ENCODE measurements at regions not wholly inside any gene's neighbourhood (a gene's known extent, or its start where the extent isn't known, plus 50 kb on each side); places are given as distances from the start of the nearest gene placed in this dataset.
"Not testable (repeated sequence)": the region's sequence is repeated elsewhere in the genome, so short reads cannot be mapped to it uniquely, and the experiment has no call there.

DNA sequence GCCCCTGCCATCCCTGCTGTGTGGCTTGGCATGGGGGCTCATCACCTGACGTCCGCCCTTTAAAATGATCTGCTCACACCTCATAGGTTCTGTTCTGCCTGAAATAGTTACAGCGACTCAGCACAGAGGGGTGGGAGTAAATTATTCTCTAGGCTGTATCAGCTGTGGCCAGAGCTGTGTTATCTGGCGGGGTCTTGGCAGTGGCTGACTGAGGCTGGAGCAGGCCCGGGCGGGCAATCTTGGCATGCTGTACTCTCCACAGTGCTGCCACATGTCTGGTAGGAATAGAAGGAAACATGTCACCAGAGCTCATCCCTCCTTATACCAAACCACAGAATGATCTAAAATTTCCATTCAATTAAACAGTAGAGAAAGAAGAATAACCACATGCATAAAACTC is 499.9 kb upstream of the LMCD1 start:
- no peak for DNase-seq (ENCODE audit: low read depth in 2 of 2)

DNA sequence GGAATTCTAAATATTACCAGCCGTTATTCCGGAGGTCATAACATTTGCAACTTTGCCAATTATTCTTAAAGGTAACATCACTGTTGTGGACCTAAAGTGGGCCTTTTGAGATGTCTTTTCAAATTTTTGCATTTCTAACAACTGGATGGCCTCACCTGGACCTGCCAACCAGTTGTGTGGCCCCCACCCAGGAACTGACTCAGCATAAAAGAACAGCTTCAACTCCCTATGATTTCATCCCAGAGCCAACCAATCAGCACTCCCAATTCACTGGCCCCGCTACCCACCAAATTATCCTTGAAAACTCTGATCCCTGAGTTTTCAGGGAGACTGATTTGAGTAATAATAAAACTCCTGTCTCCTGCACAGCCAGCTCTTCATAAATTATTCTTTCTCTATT is 489.7 kb upstream of the LMCD1 start:
- no peak for DNase-seq (ENCODE audit: low read depth in 2 of 2)

DNA sequence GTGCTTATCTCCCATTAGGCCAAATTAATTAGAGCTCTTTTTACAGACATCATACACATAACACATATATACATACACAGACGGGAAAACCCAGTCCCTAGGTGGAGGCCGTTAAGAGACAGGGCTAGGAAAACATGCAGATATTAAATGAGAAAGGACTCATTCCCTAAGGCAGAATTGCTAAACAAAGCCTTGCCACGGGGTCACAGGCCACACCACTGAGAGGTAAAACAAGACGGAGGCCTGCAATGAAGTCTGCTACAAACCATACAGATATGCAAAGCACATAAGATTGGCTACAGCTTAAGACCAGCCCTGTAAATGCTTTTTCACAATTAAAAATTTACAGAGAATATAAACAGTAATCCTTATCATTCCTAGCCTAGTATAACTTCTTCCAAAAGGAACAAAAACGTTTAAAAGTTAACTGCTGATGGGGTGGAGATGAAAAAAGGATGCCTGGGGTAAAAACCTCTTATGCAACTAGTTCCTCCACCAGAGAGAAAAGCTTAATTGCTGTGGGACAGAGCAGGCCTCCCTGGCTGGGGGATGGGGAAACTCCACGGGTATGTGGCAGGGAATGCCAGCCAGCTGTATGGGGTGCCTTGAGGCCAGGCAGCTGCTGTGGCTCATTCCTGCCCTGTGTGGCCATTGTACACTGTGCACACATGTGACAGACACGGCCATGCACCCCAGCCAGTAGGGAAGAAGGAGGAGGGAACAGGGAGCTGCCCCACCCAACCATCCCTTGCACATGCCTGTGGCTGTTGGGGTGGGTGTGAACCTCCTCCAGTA is 481.4 kb upstream of the LMCD1 start:
- no peak for DNase-seq (ENCODE audit: low read depth in 2 of 2)

DNA sequence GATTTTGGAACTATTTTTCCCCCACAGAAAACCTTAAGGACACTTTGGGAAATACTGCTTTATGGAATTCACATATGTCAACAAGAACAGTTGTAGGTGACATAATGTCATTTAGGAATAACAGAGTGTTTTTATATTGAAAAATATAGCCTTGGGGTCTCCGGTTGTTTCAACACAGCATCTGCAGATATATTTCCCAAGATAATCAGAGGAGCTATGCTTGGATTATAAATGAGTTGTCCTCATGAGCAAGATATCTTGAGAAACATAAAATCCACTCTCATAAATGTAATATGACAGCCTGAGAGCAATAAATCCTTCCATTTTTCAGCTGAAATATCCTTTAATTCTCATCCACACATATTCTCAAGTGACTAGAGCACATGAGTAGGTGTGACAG is 473.7 kb upstream of the LMCD1 start:
- no peak for DNase-seq (ENCODE audit: low read depth in 2 of 2)

DNA sequence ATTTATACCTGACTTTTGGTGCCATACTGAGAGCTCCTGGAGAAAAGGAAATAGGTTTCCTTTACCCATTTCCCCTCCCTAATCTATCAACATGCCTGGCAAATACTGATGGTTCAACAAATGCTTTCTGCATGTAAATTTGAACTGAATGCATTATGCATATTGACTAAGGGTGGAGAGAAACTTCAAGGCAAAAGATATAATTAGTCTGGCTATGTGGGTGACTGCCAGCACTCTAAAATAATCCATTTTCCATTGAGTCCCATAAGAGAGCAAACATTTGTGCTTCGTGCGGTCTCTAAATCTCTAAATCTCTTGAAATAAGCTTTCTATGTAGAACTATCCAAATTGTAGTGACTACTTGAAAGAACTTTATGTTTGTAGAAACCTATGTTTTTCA is 451.3 kb upstream of the LMCD1 start:
- DNase-seq (ENCODE audit: low read depth in 2 of 2), result no peak

DNA sequence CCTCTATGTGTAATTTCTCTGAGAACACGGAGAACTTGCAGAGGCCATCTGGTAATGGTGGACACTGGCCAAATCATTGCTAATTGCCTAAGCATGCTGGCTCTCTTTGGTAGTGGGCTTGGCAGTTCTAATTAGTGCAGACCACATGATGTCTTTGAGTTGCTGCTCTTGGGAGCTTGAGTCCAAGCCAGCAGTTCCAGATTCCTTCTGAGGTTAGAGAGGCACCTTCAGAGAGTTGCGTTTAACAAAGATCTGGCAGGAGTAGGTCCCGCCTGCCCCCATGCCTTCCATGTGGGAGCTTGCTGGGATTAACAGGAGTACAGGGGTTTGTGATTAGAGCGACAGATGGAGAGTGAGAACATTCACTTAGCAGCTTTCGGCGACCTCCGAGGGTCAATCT is 449.0 kb upstream of the LMCD1 start:
- DNase-seq (ENCODE audit: low read depth in 2 of 2), result no peak

DNA sequence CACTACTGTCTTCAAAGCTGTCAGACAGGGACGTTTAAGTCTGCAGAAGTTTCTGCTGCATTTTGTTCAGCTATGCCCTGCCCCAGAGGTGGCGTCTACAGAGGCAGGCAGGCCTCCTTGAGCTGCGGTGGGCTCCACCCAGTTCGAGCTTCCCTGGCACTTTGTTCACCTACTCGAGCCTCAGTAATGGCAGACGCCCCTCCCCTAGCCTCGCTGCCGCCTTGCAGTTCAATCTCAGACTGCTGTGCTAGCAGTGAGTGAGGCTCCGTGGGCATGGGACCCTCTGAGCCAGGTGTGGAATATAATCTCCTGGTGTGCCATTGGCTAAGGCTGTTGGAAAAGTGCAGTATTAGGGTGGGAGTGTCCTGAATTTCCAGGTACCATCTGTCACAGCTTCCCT is 433.5 kb upstream of the LMCD1 start:
- DNase-seq (ENCODE audit: low read depth in 2 of 2), result not testable (repeated sequence)

DNA sequence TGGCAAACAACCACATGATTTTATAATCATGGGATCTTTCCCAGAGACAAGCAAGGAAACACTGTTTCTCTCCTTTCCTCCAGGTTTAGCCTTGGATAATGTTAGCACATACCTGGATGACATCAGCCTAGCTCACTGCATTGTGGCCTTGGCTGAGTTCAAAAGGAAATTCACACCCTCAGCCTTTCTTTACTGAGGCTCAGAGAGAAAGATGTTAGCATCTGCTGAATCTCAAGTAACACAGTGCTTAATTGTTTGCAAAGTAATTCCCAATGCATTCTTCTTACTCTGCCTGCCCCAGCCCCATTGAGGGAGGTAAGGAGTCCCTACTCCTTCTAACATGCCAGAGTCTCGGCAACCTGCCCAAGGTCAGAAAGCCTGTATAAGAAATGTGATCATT is 432.2 kb upstream of the LMCD1 start:
- no peak for DNase-seq (ENCODE audit: low read depth in 2 of 2)

DNA sequence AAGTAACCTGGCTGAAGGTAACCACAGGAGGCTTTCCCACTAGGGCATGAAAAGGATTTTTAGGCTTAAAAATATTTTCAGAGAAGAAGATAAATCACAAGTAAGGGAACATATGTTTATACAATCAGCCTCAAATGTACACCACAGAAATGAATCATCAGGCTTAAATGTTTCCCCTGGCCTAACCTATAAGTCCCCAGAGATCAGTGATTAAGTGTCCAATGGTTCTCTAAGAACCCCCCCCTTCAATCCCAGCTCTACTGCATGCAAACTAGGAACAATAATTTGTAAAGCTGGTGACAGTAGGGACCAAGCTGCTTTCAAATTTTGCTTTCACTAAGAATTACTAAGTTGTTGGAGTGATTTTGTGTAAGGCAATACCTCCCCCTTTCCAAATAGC is 431.6 kb upstream of the LMCD1 start:
- DNase-seq (ENCODE audit: low read depth in 2 of 2), result no peak

DNA sequence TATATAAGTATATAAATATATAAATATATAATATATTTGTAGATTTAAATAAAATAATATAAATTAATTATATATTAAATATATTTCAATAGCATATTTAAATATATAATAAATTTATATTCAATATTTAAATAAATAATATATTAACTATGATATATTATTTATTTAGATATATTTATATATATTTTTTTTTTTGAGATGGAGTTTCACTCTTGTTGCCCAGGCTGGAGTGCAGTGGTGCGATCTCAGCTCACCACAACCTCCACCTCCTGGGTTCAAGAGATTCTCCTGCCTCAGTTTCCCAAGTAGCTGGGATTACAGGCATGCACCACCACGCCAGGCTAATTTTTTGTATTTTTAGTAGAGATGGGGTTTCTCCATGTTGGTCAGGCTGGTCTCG is 426.9 kb upstream of the LMCD1 start:
- not testable (repeated sequence) for DNase-seq (ENCODE audit: low read depth in 2 of 2)

DNA sequence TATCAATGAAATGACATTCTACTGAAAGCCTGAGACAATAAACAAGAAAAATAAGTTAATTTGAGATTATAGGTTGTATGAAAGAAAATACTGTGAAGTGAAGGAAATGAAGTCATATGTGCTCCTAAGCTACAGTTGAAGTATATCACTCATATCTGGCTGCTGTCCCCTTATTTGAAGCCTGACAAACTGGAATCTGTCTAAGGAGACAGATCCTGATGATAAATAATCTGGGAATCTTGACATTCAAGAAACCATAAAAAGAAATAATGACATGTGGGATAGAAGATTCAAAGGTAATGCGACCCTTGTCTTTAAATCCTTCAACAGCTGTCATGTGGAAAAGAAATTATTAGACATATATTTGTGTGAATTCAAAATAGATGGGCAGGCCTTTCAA is 424.5 kb upstream of the LMCD1 start:
- DNase-seq (ENCODE audit: low read depth in 2 of 2), result no peak

DNA sequence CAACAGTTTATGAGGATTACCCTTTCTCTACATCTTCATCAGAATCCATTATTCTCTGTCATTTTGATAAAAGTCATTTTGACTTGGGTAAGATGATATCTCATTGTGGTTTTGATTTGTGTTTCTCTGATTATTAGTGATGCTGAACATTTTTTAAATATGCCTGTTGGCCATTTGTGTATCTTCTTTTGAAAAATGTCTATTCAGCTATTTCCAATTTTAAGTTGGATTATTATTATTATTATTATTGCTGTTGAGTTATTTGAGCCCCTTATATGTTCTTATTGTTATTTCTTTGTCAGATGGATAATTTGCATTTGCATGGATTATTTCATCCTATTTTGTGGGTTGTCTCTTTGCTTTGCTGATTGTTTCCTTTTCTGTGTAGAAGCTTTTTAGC is 421.2 kb upstream of the LMCD1 start:
- DNase-seq (ENCODE audit: low read depth in 2 of 2), result no peak

DNA sequence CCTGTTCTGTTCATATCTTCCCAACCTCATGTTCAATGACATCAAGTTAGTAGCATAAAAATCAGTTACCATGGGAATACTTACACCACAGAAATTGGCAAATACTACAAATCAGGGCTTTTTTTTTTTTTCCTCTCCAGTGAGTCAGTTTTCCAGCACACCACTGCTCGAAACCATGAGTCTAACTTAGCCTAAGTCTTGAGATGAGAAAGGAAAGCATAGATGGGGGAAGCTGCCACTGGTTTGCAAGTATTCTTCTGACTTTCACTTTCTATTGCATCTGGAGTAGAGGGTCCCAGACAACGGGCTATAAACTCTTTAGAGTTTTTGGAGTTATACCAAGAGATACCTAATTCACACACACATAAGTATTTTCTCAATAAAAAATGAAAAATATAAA is 416.1 kb upstream of the LMCD1 start:
- DNase-seq (ENCODE audit: low read depth in 2 of 2), result no peak

DNA sequence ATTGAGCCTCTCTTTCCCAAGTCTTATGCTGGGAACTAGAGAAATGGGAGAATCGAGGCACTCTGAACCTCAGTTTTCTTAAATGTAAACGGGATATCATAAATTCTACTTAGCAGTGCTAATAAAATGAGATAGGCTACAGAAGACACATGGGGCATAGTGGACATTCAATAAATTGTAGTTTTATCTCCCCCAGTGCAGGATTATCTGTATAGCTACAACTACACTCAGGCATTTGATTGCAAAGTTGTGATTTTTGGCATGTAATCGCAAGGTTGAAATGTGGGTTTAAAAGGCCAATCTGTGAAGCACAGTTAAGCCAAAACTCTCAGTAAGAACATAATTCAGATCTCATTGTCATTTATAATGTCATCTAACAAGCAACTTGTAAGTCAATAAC is 413.7 kb upstream of the LMCD1 start:
- DNase-seq (ENCODE audit: low read depth in 2 of 2), result no peak

DNA sequence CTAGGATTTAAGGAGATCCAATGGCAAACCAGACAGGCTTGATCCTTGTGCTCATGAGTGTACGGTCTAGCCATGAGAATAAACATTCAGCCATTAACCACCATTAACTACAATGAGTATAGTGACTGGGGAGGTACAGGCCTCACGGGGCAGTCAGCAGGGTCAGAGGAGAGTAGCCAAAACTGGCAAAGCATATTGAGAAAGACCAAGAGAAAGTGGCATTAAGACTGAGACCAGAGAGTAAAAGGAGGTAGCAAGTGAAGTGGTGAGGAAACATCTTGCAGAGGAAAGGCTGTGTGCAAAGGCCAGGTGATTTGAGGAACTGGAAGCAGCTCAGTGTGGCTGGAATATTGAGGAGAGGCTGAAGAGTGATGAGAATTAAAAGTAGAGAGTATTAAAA is 407.2 kb upstream of the LMCD1 start:
- no peak for DNase-seq (ENCODE audit: low read depth in 2 of 2)

DNA sequence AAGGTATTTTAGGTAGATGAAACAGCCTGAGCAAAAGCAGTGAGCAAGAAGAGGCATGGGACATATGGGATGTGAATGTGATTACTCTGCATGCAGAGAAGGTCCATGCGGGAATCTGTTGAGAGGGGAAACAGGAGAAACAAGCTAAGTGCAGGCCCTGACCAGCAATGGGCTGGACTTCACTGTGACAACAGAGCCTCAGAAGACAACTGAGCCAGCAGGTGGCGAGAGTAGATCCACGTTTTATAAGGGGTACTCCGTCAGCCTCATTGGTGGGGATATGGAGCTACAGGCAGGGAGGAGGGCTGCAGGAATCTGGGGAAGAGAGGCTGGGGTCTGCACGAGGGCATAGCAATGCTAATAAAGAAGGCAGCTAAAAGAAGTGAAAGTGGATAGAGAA is 405.9 kb upstream of the LMCD1 start:
- no peak for DNase-seq (ENCODE audit: low read depth in 2 of 2)

DNA sequence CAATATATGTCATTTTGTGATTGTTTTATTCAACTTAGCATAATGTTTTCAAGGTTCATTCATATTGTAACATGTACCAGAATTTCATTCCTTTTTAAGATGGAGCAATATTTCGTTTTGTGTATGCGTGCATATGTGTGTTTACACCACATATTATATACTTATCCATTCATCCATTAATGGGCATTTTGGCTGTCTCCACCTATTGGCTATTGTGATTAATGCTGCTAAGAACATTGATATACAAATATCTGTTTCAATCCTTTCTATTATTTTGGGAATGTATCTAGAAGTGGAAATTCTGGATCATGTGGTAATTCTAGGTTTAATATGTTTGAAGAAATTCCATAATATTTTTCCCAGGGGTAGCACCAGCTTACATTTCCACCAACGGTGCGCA is 403.9 kb upstream of the LMCD1 start:
- no peak for DNase-seq (ENCODE audit: low read depth in 2 of 2)

DNA sequence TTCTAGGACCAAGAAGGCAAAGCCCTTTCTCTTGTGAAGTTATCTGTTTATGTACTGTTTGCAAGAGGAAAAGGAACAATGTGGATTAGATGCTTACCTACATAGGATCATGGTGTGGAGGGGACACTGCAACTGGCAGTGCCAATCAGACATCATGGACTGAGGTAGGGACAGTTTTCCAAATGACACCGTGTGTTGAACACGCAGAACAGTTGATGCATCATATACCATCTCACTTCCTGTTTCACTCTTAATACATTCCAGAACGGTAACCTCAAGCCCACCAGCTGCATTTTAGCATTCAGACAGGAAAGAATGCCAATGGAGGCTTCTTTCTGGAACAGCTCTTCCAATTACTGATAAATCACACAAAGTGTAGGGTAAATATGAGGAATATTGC is 397.7 kb upstream of the LMCD1 start:
- no peak for DNase-seq (ENCODE audit: low read depth in 2 of 2)

DNA sequence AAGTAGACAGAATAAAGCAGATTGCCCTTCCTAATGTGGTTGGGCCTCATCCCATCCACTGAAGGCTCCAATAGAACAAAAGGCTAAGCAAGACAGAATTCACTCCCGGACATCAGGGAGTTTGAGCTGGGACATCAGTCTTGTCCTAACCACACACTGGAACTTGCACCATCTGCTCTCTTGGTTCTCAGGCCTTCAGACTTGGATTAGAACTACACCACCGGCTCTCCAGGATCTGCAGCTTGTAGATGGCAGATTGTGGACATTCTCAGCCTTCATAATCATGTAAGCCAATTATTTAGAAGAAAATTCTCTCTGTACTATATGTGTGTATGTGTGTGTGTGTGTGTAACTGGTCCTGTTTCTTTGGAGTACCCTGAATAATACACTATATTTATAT is 394.7 kb upstream of the LMCD1 start:
- DNase-seq (ENCODE audit: low read depth in 2 of 2), result no peak

DNA sequence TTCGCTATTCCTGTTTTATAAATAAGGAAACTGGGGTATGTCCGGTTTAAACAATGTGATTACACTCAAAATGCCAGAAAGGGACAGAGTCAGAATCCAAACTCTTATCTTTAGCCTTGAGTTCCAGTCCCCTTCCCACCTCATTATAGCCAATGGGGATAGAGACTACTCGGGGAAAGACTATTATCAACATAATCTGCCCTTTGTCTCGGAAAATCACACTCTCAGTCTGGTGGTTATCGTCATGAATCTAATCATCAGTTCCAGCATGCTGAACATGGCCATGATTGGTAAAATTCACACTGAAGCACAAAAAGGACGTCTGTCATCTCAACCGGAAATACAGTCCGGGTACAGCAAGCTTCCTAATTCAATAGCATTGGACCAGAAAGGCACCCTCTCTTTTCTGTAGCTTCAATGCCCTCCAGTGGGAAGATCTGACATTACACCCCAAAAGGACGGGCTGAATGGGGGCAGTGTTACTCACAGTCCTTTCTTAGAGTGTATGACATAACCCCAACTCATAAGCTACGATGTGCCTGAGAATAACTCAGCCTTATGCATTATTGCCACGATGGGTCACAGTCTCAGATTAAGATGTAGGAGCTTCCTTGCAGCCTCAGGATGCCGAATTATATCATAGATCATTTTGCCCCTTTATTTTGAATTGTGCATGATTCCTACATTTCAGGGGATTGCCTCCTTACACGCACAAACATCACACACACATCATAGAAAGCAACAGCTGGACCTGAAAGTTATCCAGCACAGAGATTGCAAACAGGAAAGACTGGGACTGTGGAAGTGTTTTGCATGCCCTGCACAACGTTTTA is 390.4 kb upstream of the LMCD1 start:
- DNase-seq (ENCODE audit: low read depth in 2 of 2), result peak; percentile 30 to 54

DNA sequence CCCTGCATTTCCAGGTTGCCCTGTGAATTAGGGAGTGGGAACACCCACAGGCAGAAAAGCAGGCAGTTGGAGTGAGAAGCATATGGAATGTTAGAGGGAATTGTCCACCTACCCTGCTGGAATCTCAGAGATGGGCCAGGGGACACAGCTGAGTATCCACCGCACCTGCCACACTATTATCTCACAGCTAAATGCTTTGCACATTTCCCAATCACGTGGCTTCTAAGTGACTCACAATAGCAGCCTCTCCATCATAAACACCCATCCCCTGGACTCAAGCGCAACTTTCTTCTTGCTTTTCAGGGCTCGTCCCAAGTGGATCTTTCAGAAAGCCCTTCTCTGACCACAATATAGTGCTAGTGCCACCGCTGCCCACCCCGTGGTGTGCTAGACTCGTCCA is 389.0 kb upstream of the LMCD1 start:
- DNase-seq (ENCODE audit: low read depth in 2 of 2), result no peak

DNA sequence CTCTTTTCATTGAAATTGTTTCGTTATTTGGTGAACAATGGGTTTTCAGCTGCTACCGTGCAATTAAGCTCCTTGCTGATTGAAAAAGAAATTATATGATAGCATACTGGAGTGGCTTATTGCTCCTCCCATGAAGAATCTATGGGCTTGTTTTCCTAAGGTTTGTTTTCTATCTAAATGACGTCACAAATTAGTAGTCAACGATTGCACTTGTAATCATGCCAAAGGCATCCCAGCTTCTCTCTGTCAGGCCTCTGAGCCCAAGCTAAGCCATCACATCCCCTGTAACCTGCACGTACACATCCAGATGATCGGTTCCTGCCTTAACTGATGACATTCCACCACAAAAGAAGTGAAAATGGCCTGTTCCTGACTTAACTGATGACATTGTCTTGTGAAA is 388.0 kb upstream of the LMCD1 start:
- no peak for DNase-seq (ENCODE audit: low read depth in 2 of 2)

DNA sequence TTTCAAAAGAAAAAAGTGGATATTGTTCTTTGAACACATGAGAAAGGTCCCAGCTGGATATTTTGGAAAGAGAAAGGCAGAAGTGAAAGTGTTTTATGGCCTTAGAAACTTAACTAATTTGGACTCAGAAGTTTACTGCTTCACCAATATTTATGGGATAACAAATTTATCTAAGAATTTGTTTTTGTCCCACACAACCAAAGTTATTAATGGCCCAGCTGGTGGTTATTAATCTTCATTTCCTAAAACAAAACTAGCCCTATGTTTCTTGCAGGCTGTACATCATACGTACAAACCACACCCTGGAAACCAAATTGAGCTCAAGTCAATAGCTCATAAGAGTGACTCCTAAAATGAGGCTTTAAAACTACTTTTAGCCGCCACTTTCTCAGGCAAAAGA is 372.9 kb upstream of the LMCD1 start:
- DNase-seq (ENCODE audit: low read depth in 2 of 2), result no peak
